Frontal cortex (tissue), 3 donors: ENCODE measurements at regions not wholly inside any gene's neighbourhood (a gene's known extent, or its start where the extent isn't known, plus 50 kb on each side); places are given as distances from the start of the nearest gene placed in this dataset.
"Not testable (repeated sequence)": the region's sequence is repeated elsewhere in the genome, so short reads cannot be mapped to it uniquely, and the experiment has no call there.

Experiments used
- DNase-seq, 2 donors: peaks; one replicate each; pipeline ENCODE4 v3.0.0; 2012; ENCODE audit warnings: low spot score in 2 of 2
- FAIRE-seq: peaks from 2 replicates; lab custom pipeline; 2012; peaks lifted over from hg19 to GRCh38; lab: Jason Lieb, UNC
- donor health status: control.
- donor health status: control.
- donor health status: control.

DNA sequence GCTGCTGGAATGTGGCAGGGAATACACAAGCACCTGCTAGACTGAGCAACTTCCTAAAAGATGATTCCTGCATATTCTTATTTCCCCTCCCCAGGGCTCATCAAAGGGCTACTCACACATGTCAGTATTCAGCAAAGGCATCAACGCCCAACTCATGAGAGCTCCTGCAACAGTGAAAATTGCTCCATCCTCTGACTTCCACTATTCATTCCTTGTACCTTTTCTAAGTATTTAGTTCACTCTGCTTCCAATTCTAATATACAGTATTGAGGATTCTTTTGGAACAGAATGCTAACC lies 84.1 kb downstream of the SCN11A start:
- no peak for DNase-seq
- FAIRE-seq, result no peak

DNA sequence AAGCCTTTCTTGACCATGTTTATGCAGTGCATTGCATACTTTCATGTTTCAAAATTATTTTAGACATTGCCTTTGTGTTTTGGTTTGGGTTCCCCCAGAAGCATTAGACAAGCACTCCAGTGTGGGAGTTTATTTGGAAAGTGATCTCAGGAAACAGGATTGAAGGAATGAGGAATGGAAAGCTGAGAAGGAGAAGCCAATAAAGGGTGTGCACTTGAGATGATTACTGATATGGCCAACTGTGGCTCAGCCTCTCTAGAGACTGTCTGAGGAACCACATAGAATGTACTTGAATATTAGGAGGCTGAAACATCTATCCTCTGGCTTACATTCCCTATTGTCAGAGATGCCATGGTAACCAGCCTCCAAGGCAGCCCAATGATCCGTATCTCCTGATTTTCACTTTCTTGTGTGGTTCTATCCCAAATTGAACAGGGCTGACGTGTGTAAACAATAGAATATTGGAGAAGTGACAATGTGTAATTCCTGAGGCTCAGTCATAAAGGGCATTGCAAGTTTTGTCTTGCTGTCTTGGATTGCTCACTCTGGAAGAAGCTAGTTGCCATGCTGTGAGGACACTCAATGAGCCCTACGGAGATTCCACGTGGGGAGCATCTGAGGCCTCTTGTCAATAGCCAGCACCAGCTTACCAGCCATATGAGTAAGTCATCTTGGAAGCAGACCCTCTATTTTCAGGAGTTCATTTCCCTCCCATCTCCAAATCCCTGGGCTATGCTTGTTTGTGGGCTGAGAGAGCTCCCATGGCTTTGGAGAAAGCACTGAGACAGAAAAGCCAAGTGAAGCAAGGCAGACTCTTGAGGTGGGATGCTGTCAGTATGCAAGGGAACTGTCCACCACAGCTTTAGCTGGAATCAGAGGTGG lies 84.7 kb downstream of the SCN11A start:
- DNase-seq (no peak), FAIRE-seq (no peak)

DNA sequence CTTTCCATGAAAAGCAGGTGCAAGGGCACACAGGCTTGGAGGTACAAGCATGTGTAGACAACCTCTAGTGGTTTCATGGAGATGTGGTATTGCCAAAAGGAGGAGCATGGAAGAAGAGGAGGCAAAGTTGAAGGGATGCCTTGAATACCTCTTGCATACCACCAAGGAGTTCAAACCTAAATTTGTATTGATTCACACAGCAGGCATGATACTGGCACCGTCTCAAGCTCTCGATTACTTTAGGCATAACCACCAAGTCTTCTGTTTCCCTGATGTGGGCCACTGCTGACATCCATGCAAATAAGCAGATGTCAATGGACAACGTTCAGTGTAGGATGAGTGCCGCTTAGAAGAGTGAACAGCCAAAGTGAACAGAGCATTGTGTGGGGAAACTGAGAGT lies 87.1 kb downstream of the SCN11A start:
- DNase-seq (no peak), FAIRE-seq (no peak)

DNA sequence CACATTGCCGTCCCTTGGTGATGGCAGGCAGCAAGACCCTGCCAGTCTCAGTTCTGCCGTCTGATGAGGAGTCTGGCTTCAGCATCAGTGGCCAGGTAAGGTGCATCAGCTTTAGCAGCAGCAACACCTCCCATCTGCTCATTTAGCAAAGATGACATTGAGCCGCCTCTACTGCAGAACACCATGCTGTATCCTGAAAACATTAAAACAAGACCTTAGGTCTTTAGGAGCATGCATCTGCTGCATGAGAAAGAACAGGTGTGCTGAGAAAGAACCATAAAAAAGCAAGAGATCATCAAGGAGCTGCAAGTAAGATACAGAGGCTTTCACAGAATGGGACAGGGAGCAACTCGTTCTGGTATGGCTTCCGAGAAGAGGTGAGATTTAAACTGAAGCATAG lies 87.5 kb downstream of the SCN11A start:
- FAIRE-seq, result no peak
- DNase-seq, result no peak

DNA sequence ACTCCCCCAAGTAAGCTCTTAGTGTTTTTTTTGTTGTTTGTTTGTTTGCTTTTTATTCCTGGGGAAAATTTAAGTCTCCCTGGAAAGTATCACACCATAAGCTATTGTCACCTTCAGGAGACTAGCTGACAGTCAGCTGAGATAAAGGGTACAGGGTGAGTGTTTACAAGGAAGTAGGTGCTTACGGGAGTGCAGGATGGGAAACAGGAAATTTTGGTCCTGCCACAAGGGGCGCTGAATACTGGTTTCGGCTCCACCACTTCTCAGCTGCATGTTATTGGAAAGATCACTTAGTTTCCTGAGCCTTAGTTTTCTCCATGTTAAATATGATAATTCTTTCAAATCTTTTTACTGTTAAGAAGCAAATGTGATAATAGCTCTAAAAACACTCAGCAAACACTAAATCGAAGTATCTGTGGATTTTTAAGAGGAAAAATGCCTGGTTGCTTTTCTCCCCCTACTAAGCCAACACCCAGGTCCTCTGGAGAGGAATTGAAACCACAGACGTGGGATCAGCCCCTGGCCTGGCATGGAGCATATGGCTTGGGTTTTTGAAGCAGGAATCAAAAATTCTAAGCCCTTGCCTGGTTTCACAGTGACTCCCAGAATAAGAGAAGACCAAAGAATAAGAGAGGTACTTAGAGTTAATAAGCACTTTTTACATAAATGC lies 90.7 kb downstream of the SCN11A start:
- FAIRE-seq (no peak), DNase-seq (peak in 1 of 2 donors; percentile 20)

DNA sequence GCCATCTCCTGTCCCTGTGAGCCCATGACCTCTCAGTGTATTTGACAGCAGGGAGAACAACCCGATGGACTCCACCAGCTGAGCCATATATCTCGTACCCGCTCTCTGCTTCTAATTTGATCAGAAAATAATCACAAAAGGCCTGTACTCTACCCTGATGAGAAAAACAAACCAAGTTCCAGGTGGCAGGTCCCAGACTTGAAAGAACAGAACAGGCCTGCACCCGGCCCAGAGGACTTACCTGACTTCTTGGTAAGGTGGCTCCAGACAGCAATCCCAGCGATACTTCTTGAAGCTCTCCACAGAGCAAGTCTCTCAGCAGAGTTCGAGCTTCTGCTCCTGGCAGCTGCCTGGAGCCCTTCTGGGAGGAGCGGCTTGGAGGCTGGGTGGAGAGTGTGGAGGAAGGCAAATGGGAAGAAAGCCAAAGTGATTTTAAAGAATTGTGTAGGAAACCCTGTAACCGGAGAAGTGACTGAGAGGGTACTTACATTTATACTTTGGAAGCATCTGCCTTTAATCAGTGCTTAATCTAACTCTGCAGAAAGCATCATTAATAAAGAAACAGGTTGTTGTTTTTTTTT lies 91.6 kb downstream of the SCN11A start:
- FAIRE-seq, result no peak

DNA sequence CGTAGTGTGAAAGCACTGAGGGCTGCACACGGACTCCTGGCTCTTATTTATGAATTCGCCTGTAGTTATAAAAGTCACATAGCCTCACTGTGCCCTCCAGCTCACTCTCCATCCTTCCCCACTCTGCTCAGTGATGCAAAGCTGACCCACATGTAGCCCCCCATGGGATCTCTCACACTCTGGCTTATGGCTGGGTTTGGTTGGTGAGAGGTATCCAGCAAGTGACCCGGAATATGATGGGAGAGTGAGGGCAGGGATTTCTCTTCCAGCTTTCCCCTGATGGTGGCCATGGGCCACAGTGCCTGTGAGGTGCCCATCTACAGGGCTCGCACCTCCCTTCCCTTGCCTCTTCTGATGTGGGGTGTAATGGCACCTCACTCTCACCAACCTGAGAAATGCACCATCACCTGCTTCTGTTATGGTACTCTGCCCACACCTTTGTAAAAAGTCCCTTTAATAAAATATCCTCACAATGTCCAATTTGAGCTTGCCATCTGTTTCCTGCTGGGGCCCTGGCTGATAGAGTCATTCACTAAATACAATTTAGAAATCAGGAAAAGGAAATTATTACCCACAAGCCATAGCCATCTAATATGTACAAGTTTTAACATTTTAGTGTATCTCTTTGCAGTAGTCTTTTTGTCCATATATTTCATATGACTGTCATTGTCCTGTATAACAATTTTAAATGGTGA lies 93.6 kb downstream of the SCN11A start:
- FAIRE-seq, result no peak
- no peak for DNase-seq

More for the DNA sequence above, 91.6 kb downstream of the SCN11A start:
- peak in 1 of 2 donors; percentile 11 for DNase-seq

DNA sequence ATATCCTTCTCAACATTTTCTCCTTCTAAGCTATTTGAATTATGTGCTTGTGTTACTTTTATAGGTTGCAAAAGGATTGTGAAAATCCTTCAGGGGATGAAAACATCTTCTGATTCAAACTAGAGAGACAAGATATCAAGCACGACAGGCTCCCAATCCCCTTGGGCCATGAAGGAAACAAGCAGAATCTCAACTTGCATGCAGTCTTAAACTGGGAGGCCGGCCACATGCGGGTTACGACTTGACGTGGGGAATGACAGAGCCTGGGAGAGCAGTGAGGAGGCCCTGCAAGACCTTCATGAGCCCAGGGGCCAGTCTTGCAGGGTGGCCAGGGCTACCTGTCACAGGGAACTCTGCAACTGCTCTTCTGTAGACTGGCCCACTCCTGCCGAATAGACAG lies 94.4 kb downstream of the SCN11A start:
- no peak for DNase-seq
- no peak for FAIRE-seq

DNA sequence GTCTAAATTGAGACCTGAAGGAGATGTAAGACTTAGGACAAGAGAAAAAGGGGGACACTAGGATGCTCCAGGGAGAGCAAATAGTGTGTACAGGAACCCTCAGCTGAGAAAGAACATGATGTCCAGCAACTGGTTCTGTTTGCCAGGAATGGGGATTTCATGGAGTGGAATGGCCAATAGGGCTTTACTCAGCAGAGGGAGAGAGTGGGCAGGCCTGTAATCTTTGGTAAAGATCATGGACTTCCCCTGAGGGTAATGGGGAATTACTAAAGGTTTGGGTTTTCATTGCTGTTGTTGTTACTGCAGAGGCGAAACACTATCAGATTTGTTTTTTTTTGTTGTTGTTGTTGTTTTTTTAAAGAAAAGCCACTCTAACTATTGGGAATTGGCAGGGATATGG lies 99.0 kb downstream of the SCN11A start:
- DNase-seq (no peak), FAIRE-seq (no peak)

DNA sequence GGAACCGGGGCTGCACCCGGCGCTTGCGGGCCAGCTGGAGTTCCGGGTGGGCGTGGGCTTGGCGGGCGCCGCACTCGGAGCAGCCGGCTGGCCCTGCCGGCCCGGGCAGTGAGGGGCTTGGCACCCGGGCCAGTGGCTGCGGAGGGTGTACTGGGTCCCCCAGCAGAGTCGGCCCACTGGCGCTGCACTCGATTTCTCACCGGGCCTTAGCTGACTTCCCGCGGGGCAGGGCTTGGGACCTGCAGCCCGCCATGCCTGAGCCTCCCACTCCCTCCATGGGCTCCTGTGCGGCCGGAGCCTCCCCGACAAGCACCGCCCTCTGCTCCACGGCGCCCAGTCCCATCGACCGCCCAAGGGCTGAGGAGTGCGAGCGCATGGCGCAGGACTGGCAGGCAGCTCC lies 100.6 kb downstream of the SCN11A start:
- not testable (repeated sequence) for FAIRE-seq, DNase-seq

DNA sequence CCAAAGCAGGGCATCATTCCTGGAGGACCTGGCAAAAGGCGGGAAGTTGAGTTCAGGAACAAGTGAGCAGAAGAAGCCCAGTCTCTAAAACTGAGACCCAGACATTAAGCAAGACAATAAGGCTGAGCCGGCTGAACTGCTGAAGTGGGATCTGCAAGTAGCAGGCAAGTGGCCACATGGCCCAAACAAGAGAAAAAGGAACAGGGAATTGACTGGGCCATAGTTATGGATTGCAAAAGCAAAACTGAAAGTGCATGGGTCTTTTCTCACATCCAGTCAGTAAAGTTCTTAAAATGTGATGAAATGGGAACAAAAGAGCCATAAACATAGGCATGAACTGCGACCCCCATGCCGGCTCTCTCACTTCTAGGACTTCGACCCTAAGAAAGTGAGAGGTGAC lies 101.2 kb downstream of the SCN11A start:
- DNase-seq (no peak), FAIRE-seq (no peak)

DNA sequence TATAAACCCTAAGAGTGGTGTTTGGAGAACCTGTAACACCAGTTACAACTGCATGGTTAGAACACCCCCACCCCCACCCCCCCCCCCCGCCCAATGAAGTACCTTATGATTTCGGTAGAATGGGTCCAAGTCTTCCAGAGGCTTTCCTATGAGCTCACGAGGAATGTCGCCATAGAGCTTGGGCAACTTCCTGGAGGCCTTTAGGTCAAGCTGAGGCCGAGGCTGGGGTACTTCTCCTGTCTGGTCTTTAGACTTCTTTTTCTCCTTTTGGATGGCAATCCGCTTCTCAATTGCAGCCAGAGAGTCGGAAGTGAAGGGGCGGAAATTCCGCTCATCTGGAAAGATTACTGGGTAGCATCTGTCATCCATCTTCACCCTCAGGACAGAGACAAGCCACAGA lies 101.8 kb downstream of the SCN11A start:
- no peak for FAIRE-seq
- no peak for DNase-seq

DNA sequence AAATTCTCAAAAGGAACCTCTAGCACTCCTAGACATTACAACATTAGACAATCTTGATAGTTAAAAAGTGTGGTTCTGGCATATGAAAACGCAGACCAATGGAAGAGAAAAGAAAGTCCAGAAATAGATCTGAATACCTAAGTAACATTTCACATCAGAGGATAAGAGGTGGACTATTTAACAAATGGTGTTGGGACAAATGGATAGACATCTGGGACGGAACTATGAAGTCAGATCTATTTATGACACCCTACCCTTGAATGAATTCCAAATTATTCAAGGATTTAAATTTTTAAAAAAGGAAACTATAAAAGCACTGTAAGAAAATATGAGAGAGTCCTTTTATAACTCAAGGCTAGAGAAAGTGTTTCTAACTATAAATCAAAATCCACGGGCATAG lies 111.3 kb downstream of the SCN11A start:
- FAIRE-seq (no peak), DNase-seq (no peak)

DNA sequence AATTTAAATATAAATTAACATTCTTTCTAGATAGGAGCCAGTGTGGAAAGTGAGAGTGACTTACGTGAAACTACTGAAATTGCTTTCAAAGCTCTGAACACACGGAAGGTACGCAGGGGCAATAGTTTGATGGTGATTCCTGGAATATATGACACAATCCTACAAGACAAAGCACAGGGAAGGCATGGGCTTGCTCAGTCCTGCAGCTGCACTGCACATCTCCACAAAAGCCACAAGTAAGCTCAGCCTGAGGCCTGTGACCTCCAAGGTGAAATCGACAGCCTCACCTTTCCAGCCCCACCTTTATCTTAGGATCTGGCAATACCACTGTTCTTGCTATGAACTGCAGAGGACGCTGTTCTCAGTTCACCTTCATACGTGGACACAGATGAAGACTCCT lies 109.3 kb upstream of the SCN10A start:
- DNase-seq (no peak), FAIRE-seq (no peak)

DNA sequence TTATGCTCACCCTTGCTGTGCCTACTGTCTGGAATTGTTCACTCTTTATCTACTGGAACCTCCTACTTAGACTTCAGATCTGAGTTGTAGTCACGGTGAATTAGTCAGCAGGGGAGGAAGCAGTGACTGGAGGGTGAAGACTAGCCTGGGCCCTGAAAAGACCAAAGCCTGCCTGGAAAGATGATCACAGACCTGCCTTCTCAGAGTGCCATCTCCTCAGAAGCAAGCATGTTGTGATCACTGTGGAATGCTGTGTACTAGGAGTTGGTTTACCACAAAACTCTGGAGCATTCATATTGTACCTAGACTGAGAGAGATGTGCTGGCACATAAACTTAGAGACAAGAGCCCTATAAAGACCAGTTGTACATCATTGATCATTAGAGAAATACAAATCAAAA lies 100.7 kb upstream of the SCN10A start:
- no peak for FAIRE-seq
- no peak for DNase-seq

DNA sequence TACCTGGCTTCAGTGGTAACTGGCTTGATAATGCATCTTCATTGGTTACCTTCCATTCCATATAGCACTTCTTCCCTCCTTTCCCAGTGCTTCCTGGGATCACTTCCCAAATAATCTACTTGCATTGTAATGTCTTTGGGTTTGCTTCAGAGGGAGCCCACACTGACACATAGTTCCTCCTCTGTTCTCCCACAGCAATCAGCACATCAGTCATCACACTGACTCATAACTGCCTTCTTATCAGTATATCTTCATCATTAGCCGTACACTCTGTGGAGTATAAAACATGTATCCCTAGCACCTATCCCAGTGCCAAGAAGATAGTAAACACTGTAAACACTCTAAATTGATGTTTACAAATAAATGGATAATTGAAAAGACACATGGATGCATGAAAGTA lies 91.4 kb upstream of the SCN10A start:
- DNase-seq (no peak), FAIRE-seq (no peak)

DNA sequence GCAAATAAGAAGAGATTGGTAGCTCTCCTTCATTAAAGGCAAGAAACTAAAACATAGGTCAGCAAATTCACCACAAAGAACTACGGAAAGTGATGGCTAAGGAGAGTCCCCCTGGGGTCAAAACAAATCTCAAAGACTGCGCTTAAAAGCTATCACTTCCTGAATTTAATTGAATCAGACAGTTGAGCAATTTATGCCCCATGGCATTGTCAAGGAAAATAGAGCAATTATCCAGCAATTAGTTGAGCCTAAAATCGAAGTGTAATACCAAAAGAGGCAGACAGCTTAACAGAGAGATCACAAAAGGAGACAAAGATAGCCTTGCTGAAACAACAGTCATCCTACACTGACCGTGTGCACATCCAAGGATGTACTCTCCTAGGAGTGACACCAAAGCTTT lies 74.4 kb upstream of the SCN10A start:
- DNase-seq (no peak), FAIRE-seq (no peak)

DNA sequence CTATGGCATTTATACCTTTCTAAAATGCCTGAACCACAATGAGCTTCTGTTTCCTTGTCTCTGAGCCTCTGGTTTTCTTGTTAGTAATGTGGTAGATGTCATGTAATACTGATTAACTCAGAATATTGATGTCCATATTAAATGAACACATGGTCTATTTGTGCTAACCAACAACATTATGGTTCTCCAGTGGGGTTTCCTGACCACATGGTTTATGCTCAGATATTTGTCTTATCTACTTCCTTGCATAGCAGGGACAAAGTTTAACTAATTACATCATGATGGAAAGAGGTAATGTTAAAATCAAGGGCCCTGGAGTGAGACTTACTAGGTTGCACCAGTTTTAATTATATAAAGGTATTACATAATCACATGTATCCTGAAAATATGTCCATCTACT lies 62.6 kb upstream of the SCN10A start:
- FAIRE-seq (no peak), DNase-seq (no peak)
